CD1c-positive myeloid dendritic cell (primary cell): ENCODE measurements at regions not wholly inside any gene's neighbourhood (a gene's known extent, or its start where the extent isn't known, plus 50 kb on each side); places are given as distances from the start of the nearest gene placed in this dataset.

ENCODE experiments used
- DNase-seq: peaks from one replicate; pipeline ENCODE4 v3.0.0-alpha.2; 2016; ENCODE audit errors: extremely low spot score

GRCh38 chr9:103913899-103914298 is 180.2 kb upstream of the SMC2 start:
- no peak for DNase-seq

GRCh38 chr9:103919605-103920209 is 174.4 kb upstream of the SMC2 start:
- no peak for DNase-seq

GRCh38 chr9:103928442-103928841 is 165.7 kb upstream of the SMC2 start:
- no peak for DNase-seq

GRCh38 chr9:103941104-103941503 is 153.0 kb upstream of the SMC2 start:
- DNase-seq = no peak

- DNase-seq = no peak
These were observed 151.9 kb upstream of the SMC2 start for GRCh38 chr9:103942200-103942599.

GRCh38 chr9:103942651-103943050 is 151.5 kb upstream of the SMC2 start:
- no peak for DNase-seq

GRCh38 chr9:103949096-103949495 is 145.0 kb upstream of the SMC2 start:
- DNase-seq = no peak

GRCh38 chr9:103977163-103977562 is 116.9 kb upstream of the SMC2 start:
- DNase-seq = no peak

- DNase-seq = peak; percentile 41
These were observed 115.7 kb upstream of the SMC2 start for GRCh38 chr9:103978396-103978795.

GRCh38 chr9:103981912-103982311 is 112.2 kb upstream of the SMC2 start:
- DNase-seq = no peak

- peak; percentile 8 for DNase-seq
These were observed 109.0 kb upstream of the SMC2 start for GRCh38 chr9:103985077-103985476.

GRCh38 chr9:103988821-103989220 is 105.3 kb upstream of the SMC2 start:
- no peak for DNase-seq

GRCh38 chr9:103990311-103990710 is 103.8 kb upstream of the SMC2 start:
- no peak for DNase-seq

GRCh38 chr9:103991001-103991400 is 103.1 kb upstream of the SMC2 start:
- DNase-seq = no peak

GRCh38 chr9:103991698-103992097 is 102.4 kb upstream of the SMC2 start:
- DNase-seq = no peak

- DNase-seq = no peak
These were observed 101.0 kb upstream of the SMC2 start for GRCh38 chr9:103992938-103993579.

- DNase-seq = no peak
These were observed 96.2 kb upstream of the SMC2 start for GRCh38 chr9:103997856-103998370.

GRCh38 chr9:103999375-104000062 is 94.6 kb upstream of the SMC2 start:
- DNase-seq = no peak

- DNase-seq = peak; percentile 5
These were observed 84.3 kb upstream of the SMC2 start for GRCh38 chr9:104009826-104010225.

GRCh38 chr9:104022083-104022482 is 72.0 kb upstream of the SMC2 start:
- no peak for DNase-seq

GRCh38 chr9:104025104-104025503 is 69.0 kb upstream of the SMC2 start:
- no peak for DNase-seq

- DNase-seq = no peak
These were observed 68.2 kb upstream of the SMC2 start for GRCh38 chr9:104025945-104026344.

GRCh38 chr9:104027295-104027694 is 66.8 kb upstream of the SMC2 start:
- DNase-seq = peak; percentile 3
